ENCODE measurements at regions not wholly inside any gene's neighbourhood (a gene's known extent, or its start where the extent isn't known, plus 50 kb on each side); places are given as distances from the start of the nearest gene placed in this dataset.

DNA sequence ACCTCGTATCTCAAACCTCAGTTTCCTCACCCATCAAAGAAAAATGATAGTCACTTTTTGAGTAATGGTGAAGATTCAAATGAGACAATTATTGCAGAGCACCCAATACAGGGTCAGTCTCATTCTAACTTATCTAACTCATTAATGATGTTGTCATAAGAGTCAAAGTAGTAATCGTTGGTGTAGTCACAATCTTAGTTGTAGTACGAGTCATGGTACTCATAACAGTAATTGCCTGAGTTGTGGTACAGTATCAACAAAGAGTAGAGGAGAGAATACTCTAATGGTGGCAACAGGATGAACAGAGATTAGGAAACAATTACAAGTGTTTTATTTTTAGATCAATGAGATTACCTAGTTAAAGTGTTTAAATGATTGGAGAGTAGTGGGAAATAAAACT lies 93.6 kb upstream of the TMTC2 start:
- 65 to 82% (median 69%) methylated on average over 3 of the region's 3 CpGs for WGBS, 5 donors
- no peaks in the 10 kb centered on the region for H3K4me1 ChIP-seq
- H3K27ac ChIP-seq = no peak overlapping the region
- DNase-seq = no peak
- peaks cover 0 to 29% (median 15%) of the 10 kb centered on the region in 8 donors for H3K9me3 ChIP-seq
- H3K36me3 ChIP-seq = no peaks in the 10 kb centered on the region
- intact Hi-C loops (cut with DNase I; ENCODE audit: low total_unique reads) = no loop called here
- H3K4me3 ChIP-seq = no peak overlapping the region
- H3K27me3 ChIP-seq (replicated peaks in 1 of 7) = no peaks in the 10 kb centered on the region
- TF ChIP-seq POLR2AphosphoS5 (IDR thresholded peaks at IDR 0.05) = no peak
- TF ChIP-seq, protein P1, sequence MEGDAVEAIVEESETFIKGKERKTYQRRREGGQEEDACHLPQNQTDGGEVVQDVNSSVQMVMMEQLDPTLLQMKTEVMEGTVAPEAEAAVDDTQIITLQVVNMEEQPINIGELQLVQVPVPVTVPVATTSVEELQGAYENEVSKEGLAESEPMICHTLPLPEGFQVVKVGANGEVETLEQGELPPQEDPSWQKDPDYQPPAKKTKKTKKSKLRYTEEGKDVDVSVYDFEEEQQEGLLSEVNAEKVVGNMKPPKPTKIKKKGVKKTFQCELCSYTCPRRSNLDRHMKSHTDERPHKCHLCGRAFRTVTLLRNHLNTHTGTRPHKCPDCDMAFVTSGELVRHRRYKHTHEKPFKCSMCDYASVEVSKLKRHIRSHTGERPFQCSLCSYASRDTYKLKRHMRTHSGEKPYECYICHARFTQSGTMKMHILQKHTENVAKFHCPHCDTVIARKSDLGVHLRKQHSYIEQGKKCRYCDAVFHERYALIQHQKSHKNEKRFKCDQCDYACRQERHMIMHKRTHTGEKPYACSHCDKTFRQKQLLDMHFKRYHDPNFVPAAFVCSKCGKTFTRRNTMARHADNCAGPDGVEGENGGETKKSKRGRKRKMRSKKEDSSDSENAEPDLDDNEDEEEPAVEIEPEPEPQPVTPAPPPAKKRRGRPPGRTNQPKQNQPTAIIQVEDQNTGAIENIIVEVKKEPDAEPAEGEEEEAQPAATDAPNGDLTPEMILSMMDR (IDR thresholded peaks at IDR 0.05 in 8 of 11, conservative IDR thresholded peaks at IDR 0.05 in 3 of 11) = no peak
- TF ChIP-seq POLR2A (IDR thresholded peaks at IDR 0.05) = no peak

GRCh38 chr12:82593901-82594396 lies 92.8 kb upstream of the TMTC2 start:
- intact Hi-C loops (cut with DNase I; ENCODE audit: low total_unique reads) = no loop called here
- Histone ChIP-seq H3K4me3 (no peak overlapping the region), H3K27me3 (replicated peaks in 1 of 7) (no peaks in the 10 kb centered on the region), H3K4me1 (no peaks in the 10 kb centered on the region), H3K9me3 (peaks cover 0 to 21% (median 9%) of the 10 kb centered on the region in 8 donors), H3K27ac (no peak overlapping the region), H3K36me3 (no peaks in the 10 kb centered on the region)
- 49 to 69% (median 54%) methylated on average over 1 of the region's 1 CpG for WGBS, 5 donors
- DNase-seq = no peak
- TF ChIP-seq, protein P1 (IDR thresholded peaks at IDR 0.05 in 8 of 11, conservative IDR thresholded peaks at IDR 0.05 in 3 of 11) = no peak
- TF ChIP-seq POLR2A (IDR thresholded peaks at IDR 0.05) (no peak), POLR2AphosphoS5 (IDR thresholded peaks at IDR 0.05) (no peak)

- H3K36me3 ChIP-seq = no peaks in the 10 kb centered on the region
Measured at GRCh38 chr12:82595941-82596340, 90.8 kb upstream of the TMTC2 start.

GRCh38 chr12:82596483-82596882 lies 90.2 kb upstream of the TMTC2 start:
- Histone ChIP-seq H3K4me3 (no peak overlapping the region), H3K36me3 (no peaks in the 10 kb centered on the region), H3K9me3 (no peaks in the 10 kb centered on the region), H3K27me3 (replicated peaks in 1 of 7) (no peaks in the 10 kb centered on the region), H3K27ac (no peak overlapping the region), H3K4me1 (no peaks in the 10 kb centered on the region)
- intact Hi-C loops (cut with DNase I; ENCODE audit: low total_unique reads) = no loop called here
- TF ChIP-seq POLR2AphosphoS5 (IDR thresholded peaks at IDR 0.05) (no peak), POLR2A (IDR thresholded peaks at IDR 0.05) (no peak)
- TF ChIP-seq, protein P1 (IDR thresholded peaks at IDR 0.05 in 8 of 11, conservative IDR thresholded peaks at IDR 0.05 in 3 of 11) = no peak
- 66 to 90% (median 81%) methylated on average over 1 of the region's 1 CpG for WGBS, 5 donors
- no peak for DNase-seq

More at GRCh38 chr12:82595941-82596340, 90.8 kb upstream of the TMTC2 start:
- H3K4me3 ChIP-seq = no peak overlapping the region
- H3K27me3 ChIP-seq (replicated peaks in 1 of 7) = no peaks in the 10 kb centered on the region
- no peaks in the 10 kb centered on the region for H3K4me1 ChIP-seq
- no peak for DNase-seq
- no peak overlapping the region for H3K27ac ChIP-seq
- intact Hi-C loops (cut with DNase I; ENCODE audit: low total_unique reads) = no loop called here
- H3K9me3 ChIP-seq = peaks cover 0 to 4% (median 0%) of the 10 kb centered on the region in 8 donors
- TF ChIP-seq POLR2A (IDR thresholded peaks at IDR 0.05) (no peak), POLR2AphosphoS5 (IDR thresholded peaks at IDR 0.05) (no peak)
- TF ChIP-seq, protein P1 (IDR thresholded peaks at IDR 0.05 in 8 of 11, conservative IDR thresholded peaks at IDR 0.05 in 3 of 11) = no peak
